HG03432 (cell line): ENCODE measurements at regions not wholly inside any gene's neighbourhood (a gene's known extent, or its start where the extent isn't known, plus 50 kb on each side); places are given as distances from the start of the nearest gene placed in this dataset.
"Not testable (repeated sequence)": the region's sequence is repeated elsewhere in the genome, so short reads cannot be mapped to it uniquely, and the experiment has no call there.

Source experiments
- ATAC-seq: cut with Tn5 transposase; IDR thresholded peaks from one replicate; pipeline ENCODE4 v1.9.1; 2021; ENCODE audit warnings: mild to moderate bottlenecking, moderate library complexity; ENCODE audit not compliant: unreplicated experiment

DNA sequence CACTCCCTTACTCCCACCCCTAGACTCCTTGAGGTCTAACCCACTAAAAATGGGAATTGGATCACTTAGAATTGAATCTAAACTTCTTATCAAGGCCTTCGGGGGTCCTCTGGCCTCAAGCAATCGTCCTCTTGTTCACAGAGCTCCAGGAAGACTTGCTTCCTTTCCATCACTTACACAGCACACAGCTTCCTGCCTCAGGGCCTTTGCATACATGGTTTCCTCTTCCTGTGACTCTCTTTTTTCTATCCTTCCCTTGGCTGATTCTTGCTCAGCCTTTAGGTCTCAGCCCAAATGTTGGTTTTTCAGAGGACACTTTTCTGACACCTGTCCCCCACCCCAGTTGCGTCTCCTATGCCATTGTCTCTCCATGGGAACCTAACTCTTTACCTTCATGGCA is 50.0 kb upstream of the ALDH1B1 start:
- no peak for ATAC-seq

GRCh38 chr9:38342096-38342495 is 50.4 kb upstream of the ALDH1B1 start:
- no peak for ATAC-seq

GRCh38 chr9:38339496-38339895 is 53.0 kb upstream of the ALDH1B1 start:
- ATAC-seq, result peak; percentile 6

DNA sequence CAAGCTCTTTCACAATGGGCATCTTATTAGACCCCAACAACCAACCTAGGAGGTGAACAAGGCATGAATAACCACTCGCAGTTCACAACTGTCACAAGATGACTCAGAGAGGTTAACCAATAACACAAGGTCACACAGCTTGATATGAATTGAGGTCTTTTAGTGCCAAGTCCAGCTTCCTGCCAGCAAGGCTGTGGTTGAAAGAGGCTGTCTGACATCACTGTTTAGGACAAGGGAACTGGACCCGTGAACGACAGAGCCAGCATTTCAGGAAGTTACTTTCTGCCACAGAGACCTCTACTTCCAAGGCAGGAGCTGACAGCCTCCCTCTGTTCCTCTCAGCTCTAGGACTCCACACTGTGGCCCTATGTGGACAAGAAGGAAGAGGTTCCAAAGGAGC is 53.4 kb upstream of the ALDH1B1 start:
- peak; percentile 70 for ATAC-seq

GRCh38 chr9:38338342-38339018 is 54.0 kb upstream of the ALDH1B1 start:
- ATAC-seq, result no peak

GRCh38 chr9:38337706-38338264 is 54.7 kb upstream of the ALDH1B1 start:
- no peak for ATAC-seq

DNA sequence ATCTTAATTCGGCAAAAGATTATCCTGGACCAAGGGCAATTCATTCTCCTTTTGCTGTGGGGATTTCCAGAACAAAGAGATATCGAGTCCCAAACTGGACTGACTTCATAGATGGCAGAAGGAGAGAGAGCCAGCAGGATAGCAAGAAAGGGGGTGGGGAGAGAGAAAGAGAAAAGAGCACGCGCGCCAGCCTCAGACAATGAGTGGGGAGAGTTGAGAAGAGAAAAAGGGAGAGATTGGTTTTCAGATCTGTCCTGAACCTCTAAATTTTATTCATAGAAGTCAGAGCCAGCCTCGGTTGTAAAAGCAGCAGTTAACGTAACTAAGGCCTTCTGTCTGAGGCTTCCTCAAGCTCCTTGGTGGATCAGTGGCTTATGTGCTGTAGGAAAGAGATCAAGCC is 55.3 kb upstream of the ALDH1B1 start:
- ATAC-seq, result no peak

GRCh38 chr9:38336341-38336740 is 56.2 kb upstream of the ALDH1B1 start:
- ATAC-seq, result no peak

GRCh38 chr9:38335686-38336085 is 56.8 kb upstream of the ALDH1B1 start:
- ATAC-seq, result no peak

DNA sequence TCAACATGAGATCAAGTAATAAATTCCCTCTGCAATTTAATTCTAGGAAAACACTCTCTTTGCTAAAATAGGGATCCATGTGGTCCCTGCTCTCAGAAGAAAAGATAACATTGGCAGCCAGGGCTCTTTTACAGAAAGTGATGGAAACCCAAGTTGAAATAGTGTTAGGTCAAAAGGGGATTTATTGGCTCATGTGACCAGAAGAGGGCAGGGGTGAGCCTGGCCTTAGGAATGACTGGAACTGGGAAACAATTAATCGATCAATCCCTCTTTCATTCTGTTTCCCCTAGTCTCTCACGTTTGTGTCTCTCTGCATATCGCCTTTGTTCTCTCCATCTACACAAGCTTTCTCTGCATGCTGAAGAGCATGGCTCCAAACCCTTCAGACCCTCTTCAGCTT is 58.3 kb upstream of the ALDH1B1 start:
- no peak for ATAC-seq

- ATAC-seq, result no peak
These were observed 59.5 kb upstream of the ALDH1B1 start for GRCh38 chr9:38333047-38333446.

DNA sequence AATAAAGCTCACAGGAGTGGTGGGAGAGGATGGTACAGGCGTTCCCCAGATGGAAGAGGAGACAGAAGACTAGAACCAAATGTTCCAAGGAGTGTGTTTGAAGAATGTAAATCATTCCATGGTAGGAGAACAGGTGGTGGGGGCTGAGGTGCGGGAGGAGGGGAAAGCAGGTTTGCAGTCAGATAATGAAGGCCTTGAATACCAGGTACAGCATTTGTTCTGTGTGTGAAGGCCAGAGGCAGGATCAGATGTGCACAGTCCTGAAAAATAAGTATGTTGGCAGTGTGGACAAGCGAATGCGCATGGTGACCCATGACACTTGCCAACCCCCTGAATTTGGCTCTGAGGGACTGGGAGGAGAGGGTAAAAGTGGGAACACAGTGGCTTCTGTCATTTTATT is 59.9 kb upstream of the ALDH1B1 start:
- no peak for ATAC-seq

DNA sequence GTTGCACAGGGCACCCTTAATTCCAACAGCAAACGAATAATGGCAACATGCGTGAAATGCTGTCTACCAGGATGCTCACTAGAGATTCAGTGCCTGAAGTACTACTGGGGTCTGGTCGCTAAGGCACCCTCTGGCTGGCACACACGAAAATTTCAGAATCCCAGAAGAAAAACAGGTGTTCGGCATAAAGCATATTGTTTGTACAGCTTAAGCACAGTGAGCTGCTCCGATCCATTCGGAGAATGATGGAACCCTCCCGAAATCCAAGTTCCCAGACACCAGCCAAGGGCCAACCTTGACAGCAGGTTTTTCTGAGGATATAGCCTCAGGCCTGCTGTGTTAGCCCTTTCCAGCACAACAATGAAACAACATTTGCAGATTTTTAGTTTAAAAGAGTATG is 61.4 kb upstream of the ALDH1B1 start:
- ATAC-seq, result no peak

GRCh38 chr9:38329968-38330367 is 62.5 kb upstream of the ALDH1B1 start:
- ATAC-seq, result no peak

DNA sequence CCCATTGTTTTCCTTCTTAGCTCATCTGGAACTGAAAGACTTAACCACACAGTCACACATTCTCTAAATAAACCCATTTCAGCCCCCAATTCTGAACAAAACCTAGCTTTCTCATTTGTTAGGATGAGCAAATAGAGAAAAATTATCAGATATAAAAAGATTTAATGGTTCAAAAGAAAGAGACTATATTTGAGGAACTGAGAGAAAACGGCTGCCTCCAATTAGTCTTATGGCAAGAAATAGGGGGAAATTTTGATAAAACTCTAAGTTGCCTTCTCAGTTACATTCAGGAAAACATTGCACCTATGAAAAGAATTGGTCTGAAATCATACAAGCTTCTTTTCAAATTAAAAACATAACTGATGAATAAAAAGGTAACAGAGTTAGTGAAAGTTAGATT is 63.7 kb upstream of the ALDH1B1 start:
- no peak for ATAC-seq

DNA sequence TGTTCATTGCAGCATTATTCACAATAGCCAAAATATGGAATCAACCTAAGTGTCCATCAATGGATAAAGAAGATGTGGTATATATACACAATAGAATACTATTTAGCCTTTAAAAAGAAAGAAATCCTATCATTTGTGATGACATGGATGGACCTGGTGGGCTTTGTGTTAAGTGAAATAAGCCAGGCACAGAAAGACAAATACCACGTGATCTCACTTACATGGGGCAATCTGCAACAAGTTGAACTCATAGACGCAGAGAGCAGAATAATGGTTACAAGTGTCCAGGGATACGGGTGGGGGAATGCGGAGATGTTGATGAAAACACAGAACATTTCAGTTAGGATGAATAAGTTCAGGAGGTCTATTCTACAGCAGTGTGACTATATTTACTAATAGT is 66.4 kb upstream of the ALDH1B1 start:
- no peak for ATAC-seq

GRCh38 chr9:38324213-38324612 is 68.3 kb upstream of the ALDH1B1 start:
- ATAC-seq, result not testable (repeated sequence)

GRCh38 chr9:38322937-38323336 is 69.6 kb upstream of the ALDH1B1 start:
- no peak for ATAC-seq

GRCh38 chr9:38319496-38320173 is 72.9 kb upstream of the ALDH1B1 start:
- no peak for ATAC-seq

DNA sequence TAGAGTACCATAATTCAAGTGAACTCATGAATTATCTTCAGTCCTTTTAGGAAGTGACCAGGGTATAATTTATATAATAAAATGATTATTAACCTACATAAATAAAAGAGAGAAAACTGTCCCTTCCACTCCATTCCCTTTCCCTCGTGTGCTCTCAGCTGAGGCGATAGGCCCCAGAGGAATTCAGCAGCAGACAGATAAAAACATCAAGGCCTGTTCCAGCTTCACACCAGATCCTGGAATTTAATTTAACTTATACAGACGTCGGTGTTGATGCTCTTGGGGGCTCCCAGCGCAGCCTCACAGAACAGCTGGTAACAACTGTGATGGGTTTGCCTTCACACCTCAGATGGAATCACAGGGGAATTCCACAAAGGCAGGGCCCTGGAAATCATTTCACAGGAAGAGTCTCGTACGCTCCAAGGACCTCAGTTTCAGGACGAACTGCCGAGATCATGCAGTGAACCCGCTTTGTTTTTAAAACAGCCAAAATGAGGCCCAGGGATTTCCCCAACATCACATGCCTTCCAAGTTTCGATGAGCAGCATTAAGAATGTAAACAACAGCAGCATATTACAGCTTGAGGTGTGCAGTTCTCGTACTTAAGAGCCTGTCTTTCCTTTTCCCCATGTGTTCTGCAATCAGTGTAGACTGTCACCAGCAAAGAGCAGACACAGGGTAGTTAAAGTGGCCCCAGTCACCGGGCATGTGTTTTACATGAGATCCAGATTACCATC is 73.6 kb upstream of the ALDH1B1 start:
- peak; percentile 88 for ATAC-seq

GRCh38 chr9:38316166-38316780 is 76.2 kb upstream of the ALDH1B1 start:
- no peak for ATAC-seq
